ENCODE measurements at regions not wholly inside any gene's neighbourhood (a gene's known extent, or its start where the extent isn't known, plus 50 kb on each side); places are given as distances from the start of the nearest gene placed in this dataset.
"Not testable (repeated sequence)": the region's sequence is repeated elsewhere in the genome, so short reads cannot be mapped to it uniquely, and the experiment has no call there.

- DNase-seq (ENCODE audit: low read depth) = no peak
These were observed 108.1 kb downstream of the ZFAND4 start for GRCh38 chr10:45564303-45564959.

GRCh38 chr10:45561952-45562351 lies 110.6 kb downstream of the ZFAND4 start:
- no peak for DNase-seq (ENCODE audit: low read depth)

- DNase-seq (ENCODE audit: low read depth) = no peak
These were observed 112.3 kb downstream of the ZFAND4 start for GRCh38 chr10:45560262-45560661.

GRCh38 chr10:45558425-45558824 lies 114.1 kb downstream of the ZFAND4 start:
- no peak for DNase-seq (ENCODE audit: low read depth)

GRCh38 chr10:45557275-45557905 lies 115.2 kb downstream of the ZFAND4 start:
- peak; percentile 12 for DNase-seq (ENCODE audit: low read depth)

- DNase-seq (ENCODE audit: low read depth) = no peak
These were observed 116.8 kb downstream of the ZFAND4 start for GRCh38 chr10:45555795-45556194.

GRCh38 chr10:45555332-45555731 lies 117.2 kb downstream of the ZFAND4 start:
- not testable (repeated sequence) for DNase-seq (ENCODE audit: low read depth)

GRCh38 chr10:45553613-45554012 lies 119.0 kb downstream of the ZFAND4 start:
- no peak for DNase-seq (ENCODE audit: low read depth)

GRCh38 chr10:45553155-45553554 lies 119.4 kb downstream of the ZFAND4 start:
- DNase-seq (ENCODE audit: low read depth) = no peak

GRCh38 chr10:45552476-45552875 lies 120.1 kb downstream of the ZFAND4 start:
- DNase-seq (ENCODE audit: low read depth) = no peak

GRCh38 chr10:45550903-45551786 lies 121.4 kb downstream of the ZFAND4 start:
- DNase-seq (ENCODE audit: low read depth) = no peak

- no peak for DNase-seq (ENCODE audit: low read depth)
These were observed 124.5 kb downstream of the ZFAND4 start for GRCh38 chr10:45548068-45548467.

GRCh38 chr10:45547207-45547606 lies 125.4 kb downstream of the ZFAND4 start:
- DNase-seq (ENCODE audit: low read depth) = no peak

GRCh38 chr10:45545150-45545549 lies 127.4 kb downstream of the ZFAND4 start:
- DNase-seq (ENCODE audit: low read depth) = no peak

GRCh38 chr10:45544191-45544590 lies 128.4 kb downstream of the ZFAND4 start:
- no peak for DNase-seq (ENCODE audit: low read depth)

- DNase-seq (ENCODE audit: low read depth) = not testable (repeated sequence)
These were observed 131.5 kb downstream of the ZFAND4 start for GRCh38 chr10:45541032-45541431.

GRCh38 chr10:45540589-45540988 lies 132.0 kb downstream of the ZFAND4 start:
- DNase-seq (ENCODE audit: low read depth) = not testable (repeated sequence)

- DNase-seq (ENCODE audit: low read depth) = not testable (repeated sequence)
These were observed 133.0 kb downstream of the ZFAND4 start for GRCh38 chr10:45539569-45539968.

GRCh38 chr10:45534572-45534971 lies 138.0 kb downstream of the ZFAND4 start:
- DNase-seq (ENCODE audit: low read depth) = no peak

- DNase-seq (ENCODE audit: low read depth) = no peak
These were observed 140.1 kb downstream of the ZFAND4 start for GRCh38 chr10:45532480-45532879.

GRCh38 chr10:45526309-45526905 lies 146.2 kb downstream of the ZFAND4 start:
- DNase-seq (ENCODE audit: low read depth) = no peak

- no peak for DNase-seq (ENCODE audit: low read depth)
These were observed 146.5 kb downstream of the ALOX5 start for GRCh38 chr10:45520476-45520875.
